ENCODE measurements at regions not wholly inside any gene's neighbourhood (a gene's known extent, or its start where the extent isn't known, plus 50 kb on each side); places are given as distances from the start of the nearest gene placed in this dataset.

GRCh38 chr2:51224790-51225189 lies 192.9 kb upstream of the NRXN1 start:
- Histone ChIP-seq H3F3A (replicated peaks; ENCODE audit: low read depth) (no peaks in the 10 kb centered on the region), H3K4me1 (ENCODE audit: insufficient read depth) (peaks cover 13% of the 10 kb centered on the region), H3K36me3 (ENCODE audit: insufficient read depth) (no peaks in the 10 kb centered on the region), H3K4me2 (no peak overlapping the region), H3K27ac (ENCODE audit: low read depth) (no peak overlapping the region), H4K20me1 (replicated peaks; ENCODE audit: insufficient read depth) (no peaks in the 10 kb centered on the region), H3K27me3 (ENCODE audit: insufficient read depth) (no peaks in the 10 kb centered on the region), H2AFZ (no peak overlapping the region), H3K4me3 (no peak overlapping the region), H3K79me2 (replicated peaks; ENCODE audit: insufficient read depth) (no peaks in the 10 kb centered on the region), H3K9me2 (ENCODE audit: insufficient read depth) (0 out of 2 replicates have a peak, but pooled peaks cover 4% of the 10 kb centered on the region)
- no peak for ATAC-seq
- H3K4me1 Mint-ChIP-seq = peaks cover 8% of the 10 kb centered on the region
- no peaks in the 10 kb centered on the region for H3K36me3 Mint-ChIP-seq (ENCODE audit: low read depth)
- no peaks in the 10 kb centered on the region for H3K9me3 Mint-ChIP-seq
- no peaks in the 10 kb centered on the region for H3K27me3 Mint-ChIP-seq (ENCODE audit: insufficient read depth, low read depth, poor library complexity)
- no peak for DNase-seq (ENCODE audit: low spot score)
- TF ChIP-seq CTCF (conservative IDR thresholded peaks at IDR 0.05; ENCODE audit: low read depth in 2 of 2) = no peak
- TF ChIP-seq JUNB (IDR thresholded peaks at IDR 0.05; ENCODE audit: unreplicated experiment) = no peak
- TF ChIP-seq CREB1 (CRISPR knock-in tag; IDR thresholded peaks at IDR 0.05; ENCODE audit: low read depth) = no peak
- no peak overlapping the region for H3K4me3 Mint-ChIP-seq
- no peak overlapping the region for H3K27ac Mint-ChIP-seq

DNA sequence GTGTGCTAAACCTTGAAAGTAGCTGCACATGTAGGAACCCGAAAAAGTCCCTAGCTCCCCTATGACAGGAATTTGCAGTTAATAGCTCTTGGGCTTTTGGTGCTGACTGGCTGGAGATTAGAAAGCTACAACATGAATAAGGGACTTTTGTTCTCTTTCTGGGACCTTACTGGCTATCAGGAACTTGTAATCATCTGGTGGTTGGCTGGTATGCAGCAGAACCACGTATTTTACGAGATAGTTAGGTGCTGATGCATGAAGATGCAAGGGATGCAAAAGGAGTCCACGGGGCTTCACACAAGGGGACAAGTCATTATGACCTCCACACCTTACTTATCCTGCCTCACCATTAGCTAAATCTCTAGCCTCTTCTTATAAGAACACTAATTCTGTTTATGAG lies 190.2 kb upstream of the NRXN1 start:
- H3K4me3 Mint-ChIP-seq = no peak overlapping the region
- no peak for TF ChIP-seq EZH2 (IDR thresholded peaks at IDR 0.05; ENCODE audit: low read depth, unreplicated experiment)
- TF ChIP-seq ZNF331 (CRISPR knock-in tag; IDR thresholded peaks at IDR 0.05; ENCODE audit: low read depth) = no peak
- TF ChIP-seq CREB1 (CRISPR knock-in tag; IDR thresholded peaks at IDR 0.05; ENCODE audit: low read depth) = no peak
- no peak for TF ChIP-seq STAT1 (IDR thresholded peaks at IDR 0.05; ENCODE audit: unreplicated experiment)
- TF ChIP-seq JUNB (IDR thresholded peaks at IDR 0.05; ENCODE audit: unreplicated experiment) = no peak
- no peak for TF ChIP-seq ZNF114 (CRISPR knock-in tag; IDR thresholded peaks at IDR 0.05)
- no peak for TF ChIP-seq CTCF (conservative IDR thresholded peaks at IDR 0.05; ENCODE audit: low read depth in 2 of 2)
- TF ChIP-seq, protein P1, sequence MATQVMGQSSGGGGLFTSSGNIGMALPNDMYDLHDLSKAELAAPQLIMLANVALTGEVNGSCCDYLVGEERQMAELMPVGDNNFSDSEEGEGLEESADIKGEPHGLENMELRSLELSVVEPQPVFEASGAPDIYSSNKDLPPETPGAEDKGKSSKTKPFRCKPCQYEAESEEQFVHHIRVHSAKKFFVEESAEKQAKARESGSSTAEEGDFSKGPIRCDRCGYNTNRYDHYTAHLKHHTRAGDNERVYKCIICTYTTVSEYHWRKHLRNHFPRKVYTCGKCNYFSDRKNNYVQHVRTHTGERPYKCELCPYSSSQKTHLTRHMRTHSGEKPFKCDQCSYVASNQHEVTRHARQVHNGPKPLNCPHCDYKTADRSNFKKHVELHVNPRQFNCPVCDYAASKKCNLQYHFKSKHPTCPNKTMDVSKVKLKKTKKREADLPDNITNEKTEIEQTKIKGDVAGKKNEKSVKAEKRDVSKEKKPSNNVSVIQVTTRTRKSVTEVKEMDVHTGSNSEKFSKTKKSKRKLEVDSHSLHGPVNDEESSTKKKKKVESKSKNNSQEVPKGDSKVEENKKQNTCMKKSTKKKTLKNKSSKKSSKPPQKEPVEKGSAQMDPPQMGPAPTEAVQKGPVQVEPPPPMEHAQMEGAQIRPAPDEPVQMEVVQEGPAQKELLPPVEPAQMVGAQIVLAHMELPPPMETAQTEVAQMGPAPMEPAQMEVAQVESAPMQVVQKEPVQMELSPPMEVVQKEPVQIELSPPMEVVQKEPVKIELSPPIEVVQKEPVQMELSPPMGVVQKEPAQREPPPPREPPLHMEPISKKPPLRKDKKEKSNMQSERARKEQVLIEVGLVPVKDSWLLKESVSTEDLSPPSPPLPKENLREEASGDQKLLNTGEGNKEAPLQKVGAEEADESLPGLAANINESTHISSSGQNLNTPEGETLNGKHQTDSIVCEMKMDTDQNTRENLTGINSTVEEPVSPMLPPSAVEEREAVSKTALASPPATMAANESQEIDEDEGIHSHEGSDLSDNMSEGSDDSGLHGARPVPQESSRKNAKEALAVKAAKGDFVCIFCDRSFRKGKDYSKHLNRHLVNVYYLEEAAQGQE (IDR thresholded peaks at IDR 0.05; ENCODE audit: unreplicated experiment) = no peak
- no peak for TF ChIP-seq POLR2AphosphoS5 (IDR thresholded peaks at IDR 0.05; ENCODE audit: low read depth)
- no peak for TF ChIP-seq NANOG (IDR thresholded peaks at IDR 0.05; ENCODE audit: borderline replicate concordance)
- TF ChIP-seq ETS1 (IDR thresholded peaks at IDR 0.05) = no peak
- TF ChIP-seq EZH2phosphoT487 (IDR thresholded peaks at IDR 0.05; ENCODE audit: unreplicated experiment) = no peak

More for the DNA sequence above, 190.2 kb upstream of the NRXN1 start:
- H4K20me1 ChIP-seq (replicated peaks; ENCODE audit: insufficient read depth) = no peaks in the 10 kb centered on the region
- peaks cover 13% of the 10 kb centered on the region for H3K4me1 ChIP-seq (ENCODE audit: insufficient read depth)
- DNase-seq (ENCODE audit: low spot score) = no peak
- 0 out of 2 replicates have a peak, but pooled peaks cover 2% of the 10 kb centered on the region for H3K9me2 ChIP-seq (ENCODE audit: insufficient read depth)
- no peak overlapping the region for H2AFZ ChIP-seq
- Mint-ChIP-seq H3K9me3 (no peaks in the 10 kb centered on the region), H3K36me3 (ENCODE audit: low read depth) (no peaks in the 10 kb centered on the region), H3K27ac (no peak overlapping the region), H3K4me1 (peaks cover 15% of the 10 kb centered on the region), H3K27me3 (ENCODE audit: insufficient read depth, low read depth, poor library complexity) (no peaks in the 10 kb centered on the region)
- H3K27me3 ChIP-seq (ENCODE audit: insufficient read depth) = no peaks in the 10 kb centered on the region
- ATAC-seq = no peak
- H3K4me2 ChIP-seq = no peak overlapping the region
- H3K27ac ChIP-seq (ENCODE audit: low read depth) = no peak overlapping the region
- no peak overlapping the region for H3K4me3 ChIP-seq
- H3K79me2 ChIP-seq (replicated peaks; ENCODE audit: insufficient read depth) = no peaks in the 10 kb centered on the region
- no peaks in the 10 kb centered on the region for H3K36me3 ChIP-seq (ENCODE audit: insufficient read depth)
- H3F3A ChIP-seq (replicated peaks; ENCODE audit: low read depth) = no peaks in the 10 kb centered on the region

Measured in GM23338 (cell line).